ENCODE measurements at regions not wholly inside any gene's neighbourhood (a gene's known extent, or its start where the extent isn't known, plus 50 kb on each side); places are given as distances from the start of the nearest gene placed in this dataset.

- in situ Hi-C loops (cut with MboI; ENCODE audit: low sequenced_read_pairs): no loop called here
These were observed 748.2 kb upstream of the ACVR2A start for GRCh38 chr2:147096671-147097070.

- in situ Hi-C loops (cut with MboI; ENCODE audit: low sequenced_read_pairs): no loop called here
These were observed 749.5 kb upstream of the ACVR2A start for GRCh38 chr2:147095376-147095775.

GRCh38 chr2:147094077-147094476 lies 750.8 kb upstream of the ACVR2A start:
- in situ Hi-C loops (cut with MboI; ENCODE audit: low sequenced_read_pairs): no loop called here

DNA sequence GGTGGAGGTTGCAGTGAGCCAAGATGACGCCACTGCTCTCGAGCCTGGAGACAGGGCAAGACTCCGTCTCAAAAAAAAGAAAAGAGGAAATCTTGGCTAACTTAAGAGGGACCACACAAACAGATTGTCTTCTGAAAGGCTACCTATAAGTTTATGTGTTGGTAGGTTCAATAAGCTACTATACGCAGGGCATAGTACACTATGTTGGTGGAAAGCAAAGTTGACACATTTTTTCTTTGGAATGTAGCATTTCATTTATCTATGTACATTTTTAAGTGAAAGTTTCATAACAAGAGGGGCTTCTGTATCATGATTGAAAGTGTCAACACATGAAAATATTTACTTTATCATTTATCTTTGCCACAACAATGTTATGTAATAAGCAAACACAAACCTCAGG lies 752.6 kb upstream of the ACVR2A start:
- in situ Hi-C loops (cut with MboI; ENCODE audit: low sequenced_read_pairs): no loop called here

GRCh38 chr2:147091448-147091847 lies 753.4 kb upstream of the ACVR2A start:
- in situ Hi-C loops (cut with MboI; ENCODE audit: low sequenced_read_pairs): no loop called here

- in situ Hi-C loops (cut with MboI; ENCODE audit: low sequenced_read_pairs): no loop called here
These were observed 756.0 kb upstream of the ACVR2A start for GRCh38 chr2:147088871-147089270.

DNA sequence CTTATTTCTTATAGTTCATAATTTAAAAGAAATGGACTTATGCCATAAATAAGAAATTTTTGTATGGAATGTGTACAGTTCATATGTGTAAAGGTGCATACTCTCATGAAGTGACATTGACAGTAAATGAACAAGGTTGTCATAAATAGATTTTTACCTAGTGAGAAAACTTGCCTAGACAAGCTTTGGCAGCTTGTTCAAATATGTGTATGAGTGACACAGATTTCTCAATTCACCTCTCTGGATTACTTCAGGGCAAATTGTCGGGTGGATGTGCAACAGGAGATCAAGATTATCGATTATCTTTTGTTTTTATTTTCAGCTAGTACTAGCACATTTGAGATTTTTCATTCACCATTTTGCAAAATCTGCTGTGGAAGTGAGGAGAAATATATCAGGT lies 758.1 kb upstream of the ACVR2A start:
- in situ Hi-C loops (cut with MboI; ENCODE audit: low sequenced_read_pairs): no loop called here

DNA sequence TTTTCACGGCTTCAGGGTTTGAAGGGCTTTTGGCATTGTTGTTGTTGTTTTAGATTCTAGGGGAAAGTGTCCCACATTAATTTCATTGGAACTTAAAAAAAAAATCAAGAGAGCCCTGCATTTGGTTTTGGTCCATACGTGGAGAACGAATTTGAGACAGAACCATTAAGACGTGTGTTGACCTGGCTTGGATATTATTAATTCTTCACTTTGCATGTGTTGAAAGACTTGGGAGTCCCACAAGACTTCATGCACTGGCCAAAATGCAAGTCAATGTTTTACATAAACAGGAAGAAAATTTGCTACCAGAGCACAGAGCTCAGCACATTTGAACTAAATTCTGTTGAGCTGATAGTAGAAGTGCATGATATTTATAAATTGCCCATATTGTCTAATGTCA lies 761.2 kb upstream of the ACVR2A start:
- in situ Hi-C loops (cut with MboI; ENCODE audit: low sequenced_read_pairs): no loop called here

- in situ Hi-C loops (cut with MboI; ENCODE audit: low sequenced_read_pairs): no loop called here
These were observed 761.8 kb upstream of the ACVR2A start for GRCh38 chr2:147082850-147083522.

- in situ Hi-C loops (cut with MboI; ENCODE audit: low sequenced_read_pairs): no loop called here
These were observed 763.0 kb upstream of the ACVR2A start for GRCh38 chr2:147081831-147082230.

DNA sequence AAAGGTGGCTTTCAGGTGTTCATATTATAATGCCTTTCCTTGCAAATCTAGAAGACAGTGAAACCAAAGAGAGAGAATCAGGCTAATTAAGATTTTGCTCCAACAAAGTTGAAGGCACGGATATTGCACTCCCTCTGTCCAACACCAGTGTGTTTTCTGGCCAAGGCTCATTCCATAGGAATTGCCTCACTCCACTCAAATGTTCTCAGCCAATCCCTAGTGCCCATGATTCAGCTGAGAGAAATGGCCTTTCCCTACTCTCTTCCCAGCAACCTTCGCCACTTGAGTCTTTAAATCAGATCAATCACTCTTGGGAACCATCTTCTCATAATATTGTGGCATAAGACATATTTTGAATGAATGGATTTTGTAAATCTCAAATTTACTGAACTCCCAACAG lies 768.2 kb upstream of the ACVR2A start:
- in situ Hi-C loops (cut with MboI; ENCODE audit: low sequenced_read_pairs): no loop called here

GRCh38 chr2:147068071-147068470 lies 776.8 kb upstream of the ACVR2A start:
- in situ Hi-C loops (cut with MboI; ENCODE audit: low sequenced_read_pairs): loop anchor here (25.0 kb wide), 1 partner anchor 844 kb away; no protein-coding TSS in a partner anchor

DNA sequence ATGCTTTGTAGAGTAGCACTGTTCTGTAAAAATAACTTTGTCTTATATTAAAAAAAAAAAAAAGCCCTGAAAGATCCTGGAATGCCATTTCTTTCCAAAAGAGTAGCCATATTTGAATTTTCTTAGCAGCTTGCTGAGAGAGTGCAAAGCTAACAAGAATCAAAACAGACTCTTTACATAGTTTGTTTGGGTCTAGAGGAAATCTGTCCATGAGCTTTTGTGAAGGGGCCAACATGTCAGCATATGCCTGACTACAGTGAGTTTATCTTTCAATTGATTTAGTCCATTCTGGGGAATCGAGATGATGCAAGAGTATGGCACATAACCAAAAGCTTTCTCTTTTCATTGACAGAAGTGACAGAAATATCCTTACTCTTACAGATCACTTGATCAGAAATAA lies 777.7 kb upstream of the ACVR2A start:
- in situ Hi-C loops (cut with MboI; ENCODE audit: low sequenced_read_pairs): loop anchor here (25.0 kb wide), 1 partner anchor 845 kb away; no protein-coding TSS in a partner anchor

GRCh38 chr2:147062073-147062472 lies 782.8 kb upstream of the ACVR2A start:
- in situ Hi-C loops (cut with MboI; ENCODE audit: low sequenced_read_pairs): loop anchor here (25.0 kb wide), 1 partner anchor 850 kb away; no protein-coding TSS in a partner anchor

DNA sequence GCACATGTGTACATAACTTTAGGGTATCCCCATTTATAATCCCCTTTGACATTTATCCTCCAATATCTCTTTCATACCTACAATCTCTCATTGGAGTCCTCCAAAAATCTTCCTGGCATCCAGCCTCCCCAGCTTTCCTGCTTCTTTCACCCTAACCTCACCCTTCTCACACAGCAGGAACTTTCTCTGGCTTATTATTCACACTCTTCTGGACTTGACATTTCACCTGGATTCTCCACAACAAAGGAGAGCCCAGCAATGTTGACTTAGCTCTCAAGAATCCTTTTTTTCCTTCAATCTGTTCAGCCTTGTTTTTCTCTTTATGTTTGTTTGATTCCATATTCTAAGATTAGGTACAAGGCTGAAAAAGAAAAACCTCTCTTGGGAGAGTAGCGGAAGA lies 783.6 kb upstream of the ACVR2A start:
- in situ Hi-C loops (cut with MboI; ENCODE audit: low sequenced_read_pairs): loop anchor here (25.0 kb wide), 1 partner anchor 851 kb away; no protein-coding TSS in a partner anchor

DNA sequence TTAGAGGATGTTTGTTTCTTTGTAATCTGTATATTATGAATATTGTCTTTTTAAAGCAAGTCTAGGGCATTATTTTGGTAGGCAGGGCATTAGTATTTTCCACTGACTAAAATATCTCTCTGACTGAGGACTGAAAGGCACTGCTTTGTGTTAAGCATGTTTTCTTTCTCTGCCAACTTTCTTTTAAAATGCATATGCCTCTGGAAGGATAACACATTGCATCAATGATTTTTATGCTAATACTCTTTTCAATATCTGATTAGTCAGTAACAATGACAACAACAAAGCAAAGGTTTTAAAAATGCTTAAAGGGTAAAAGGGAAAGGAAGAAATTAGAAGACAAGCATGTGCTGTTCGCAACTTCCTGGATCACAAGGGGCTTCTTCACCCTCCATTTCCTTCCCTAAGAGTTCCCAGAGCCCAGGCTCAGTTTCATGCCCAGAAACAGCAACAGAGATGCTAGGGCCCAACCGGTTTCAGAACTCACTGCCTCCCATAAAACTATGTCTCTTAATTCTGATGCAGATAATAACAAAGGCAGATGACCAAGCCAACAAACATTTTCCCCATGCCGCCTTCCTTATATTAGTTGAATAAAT lies 786.8 kb upstream of the ACVR2A start:
- in situ Hi-C loops (cut with MboI; ENCODE audit: low sequenced_read_pairs): loop anchor here (25.0 kb wide), 1 partner anchor 854 kb away; no protein-coding TSS in a partner anchor

DNA sequence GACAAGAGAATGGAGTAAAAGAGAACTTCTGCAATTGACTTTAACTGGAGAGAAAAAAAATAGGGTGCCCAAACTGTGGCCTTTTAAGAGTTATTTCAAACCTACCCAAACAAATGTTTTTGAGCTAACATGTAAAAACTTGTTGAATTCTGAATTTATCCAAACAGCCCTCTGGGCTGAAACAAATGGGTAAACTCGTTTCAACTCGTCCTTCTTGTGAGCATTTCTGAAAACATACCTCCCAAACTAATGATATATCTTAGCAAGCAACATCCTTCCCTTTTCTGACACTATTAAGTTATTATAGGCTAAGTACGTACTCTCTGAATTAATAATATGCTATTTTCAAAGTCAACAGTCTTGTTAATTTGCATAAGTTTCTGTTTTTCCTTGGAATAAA lies 793.0 kb upstream of the ACVR2A start:
- in situ Hi-C loops (cut with MboI; ENCODE audit: low sequenced_read_pairs): loop anchor here (25.0 kb wide), 1 partner anchor 860 kb away; no protein-coding TSS in a partner anchor

- in situ Hi-C loops (cut with MboI; ENCODE audit: low sequenced_read_pairs): loop anchor here (25.0 kb wide), 1 partner anchor 861 kb away; no protein-coding TSS in a partner anchor
These were observed 793.6 kb upstream of the ACVR2A start for GRCh38 chr2:147051248-147051647.

GRCh38 chr2:147049957-147050356 lies 794.9 kb upstream of the ACVR2A start:
- in situ Hi-C loops (cut with MboI; ENCODE audit: low sequenced_read_pairs): loop anchor here (25.0 kb wide), 1 partner anchor 862 kb away; no protein-coding TSS in a partner anchor

DNA sequence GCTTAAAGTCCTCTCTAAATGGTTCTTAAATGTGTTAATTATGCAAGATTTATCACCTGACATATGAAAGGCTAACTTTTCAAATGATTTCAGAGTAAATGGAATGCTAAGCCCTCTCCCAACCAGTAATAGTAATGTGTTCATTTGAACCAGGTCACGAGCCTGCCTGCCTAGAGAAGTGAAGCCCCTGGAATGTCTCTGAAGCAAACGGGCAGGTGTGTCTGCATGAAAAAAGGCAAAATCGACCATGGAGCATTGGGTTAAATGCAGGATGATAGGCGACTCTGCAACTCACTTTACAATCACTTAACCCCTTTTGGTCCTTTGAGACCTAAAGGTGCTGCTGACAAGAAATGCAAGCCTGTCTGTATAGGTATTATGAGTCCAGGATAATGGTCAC lies 798.4 kb upstream of the ACVR2A start:
- in situ Hi-C loops (cut with MboI; ENCODE audit: low sequenced_read_pairs): no loop called here

GRCh38 chr2:147045113-147045512 lies 799.7 kb upstream of the ACVR2A start:
- in situ Hi-C loops (cut with MboI; ENCODE audit: low sequenced_read_pairs): no loop called here

DNA sequence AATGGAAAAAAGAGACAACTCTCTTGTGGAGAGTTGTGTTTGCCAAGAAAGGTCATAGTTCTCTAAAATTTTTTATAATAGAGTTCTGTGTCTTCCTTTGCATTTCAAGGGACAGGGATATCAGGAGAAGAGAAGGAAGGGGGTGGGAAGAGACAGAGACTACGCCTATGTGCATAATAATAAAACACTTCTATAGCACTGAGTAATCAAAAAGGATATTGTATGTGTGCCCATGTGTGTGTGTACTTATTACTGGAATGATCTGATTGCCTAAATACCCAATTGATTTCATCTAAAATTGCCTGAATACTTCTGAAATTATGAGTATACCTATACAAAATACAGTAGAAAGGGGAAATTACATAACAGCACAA lies 803.7 kb upstream of the ACVR2A start:
- in situ Hi-C loops (cut with MboI; ENCODE audit: low sequenced_read_pairs): no loop called here
